ENCODE measurements at regions not wholly inside any gene's neighbourhood (a gene's known extent, or its start where the extent isn't known, plus 50 kb on each side); places are given as distances from the start of the nearest gene placed in this dataset.

- CTCF ChIA-PET: no interaction called here
- POLR2A ChIA-PET: no interaction called here
- H3K27ac ChIP-seq: no peak overlapping the region
- TF ChIP-seq ZC3H11A (IDR thresholded peaks at IDR 0.05) (no peak), POLR2A (IDR thresholded peaks at IDR 0.05; ENCODE audit: low read length) (no peak), EHF (CRISPR knock-in tag; IDR thresholded peaks at IDR 0.05) (no peak), RFX5 (IDR thresholded peaks at IDR 0.05) (no peak), HMGXB4 (CRISPR knock-in tag; IDR thresholded peaks at IDR 0.05; ENCODE audit: borderline replicate concordance) (no peak), ELK1 (IDR thresholded peaks at IDR 0.05; ENCODE audit: low read depth, low read length) (no peak), FOSL2 (IDR thresholded peaks at IDR 0.05) (no peak), FOSL2 (CRISPR knock-in tag; IDR thresholded peaks at IDR 0.05) (no peak), SMC3 (IDR thresholded peaks at IDR 0.05) (no peak), EHMT2 (IDR thresholded peaks at IDR 0.05; ENCODE audit: low read depth) (no peak), EP300 (IDR thresholded peaks at IDR 0.05) (no peak)
- DNase-seq (ENCODE audit: low read depth in 1 of 2, low spot score in 1 of 2): no peak
- peaks cover 4% of the 10 kb centered on the region; the same call in 1 of the 3 replicates for H3K4me1 ChIP-seq
- no peak overlapping the region for H3K4me2 ChIP-seq
- no peak overlapping the region for H3K4me3 ChIP-seq
- no peak for FAIRE-seq
- no peak for ATAC-seq
- no peaks in the 10 kb centered on the region for H3K9me3 ChIP-seq
- WGBS (ENCODE audit: missing lambda C conversion rate): 32% methylated on average over 2 of the region's 2 CpGs
These were observed 129.1 kb downstream of the S1PR1 start for GRCh38 chr1:101365878-101366277.

GRCh38 chr1:101366513-101367215 lies 129.8 kb downstream of the S1PR1 start:
- TF ChIP-seq JUNB (IDR thresholded peaks at IDR 0.05) (no peak), EHMT2 (IDR thresholded peaks at IDR 0.05; ENCODE audit: low read depth) (no peak), ATOH8 (CRISPR knock-in tag; IDR thresholded peaks at IDR 0.05; ENCODE audit: low read depth) (no peak), CHD2 (IDR thresholded peaks at IDR 0.05; ENCODE audit: low read length, partially characterized antibody) (no peak), CBX8 (IDR thresholded peaks at IDR 0.05) (no peak), MYC (IDR thresholded peaks at IDR 0.05; ENCODE audit: borderline replicate concordance, low read length) (no peak), MAFK (IDR thresholded peaks at IDR 0.05; ENCODE audit: partially characterized antibody) (no peak), HOXB13 (CRISPR knock-in tag; IDR thresholded peaks at IDR 0.05; ENCODE audit: low read depth) (no peak), JUN (IDR thresholded peaks at IDR 0.05) (no peak), RAD21 (conservative IDR thresholded peaks at IDR 0.05 in 1 of 2, IDR thresholded peaks at IDR 0.05 in 1 of 2) (no peak)
- DNase-seq (ENCODE audit: low read depth in 1 of 2, low spot score in 1 of 2) (no peak), ATAC-seq (no peak), FAIRE-seq (no peak)
- Histone ChIP-seq H3K4me2 (no peak overlapping the region), H3K9me3 (no peaks in the 10 kb centered on the region), H3K27ac (no peak overlapping the region), H3K4me3 (no peak overlapping the region), H3K4me1 (peaks cover 7% of the 10 kb centered on the region; the same call in 1 of the 3 replicates)
- CTCF ChIA-PET: no interaction called here
- POLR2A ChIA-PET: no interaction called here

GRCh38 chr1:101367630-101368029 lies 130.8 kb downstream of the S1PR1 start:
- Histone ChIP-seq H3K4me2 (no peak overlapping the region), H3K4me1 (peaks cover 7% of the 10 kb centered on the region; the same call in 1 of the 3 replicates), H3K4me3 (no peak overlapping the region), H3K27ac (no peak overlapping the region), H3K9me3 (no peaks in the 10 kb centered on the region)
- TF ChIP-seq ZSCAN20 (CRISPR knock-in tag; IDR thresholded peaks at IDR 0.05) (no peak), FOSB (CRISPR knock-in tag; IDR thresholded peaks at IDR 0.05) (no peak), TFCP2L1 (CRISPR knock-in tag; IDR thresholded peaks at IDR 0.05) (no peak), PHF8 (IDR thresholded peaks at IDR 0.05; ENCODE audit: borderline replicate concordance, low read depth) (no peak), MAFK (IDR thresholded peaks at IDR 0.05; ENCODE audit: partially characterized antibody) (no peak), HOXB5 (CRISPR knock-in tag; IDR thresholded peaks at IDR 0.05) (no peak), HEYL (CRISPR knock-in tag; IDR thresholded peaks at IDR 0.05) (no peak), SREBF2 (IDR thresholded peaks at IDR 0.05) (no peak), ZFP36 (IDR thresholded peaks at IDR 0.05; ENCODE audit: borderline replicate concordance, partially characterized antibody) (no peak), MAZ (IDR thresholded peaks at IDR 0.05; ENCODE audit: borderline replicate concordance, low read depth, low read length) (no peak), PBX3 (IDR thresholded peaks at IDR 0.05) (no peak), RARB (CRISPR knock-in tag; IDR thresholded peaks at IDR 0.05) (no peak), E2F6 (IDR thresholded peaks at IDR 0.05; ENCODE audit: borderline replicate concordance, low read depth) (no peak), EHMT2 (IDR thresholded peaks at IDR 0.05; ENCODE audit: low read depth) (no peak), HOXB13 (CRISPR knock-in tag; IDR thresholded peaks at IDR 0.05; ENCODE audit: low read depth) (no peak)
- ChIA-PET CTCF (interaction anchor here (1.8 kb wide), 1 partner anchor 10 kb away, joined by 8 read pairs; no protein-coding TSS in a partner anchor), POLR2A (interaction anchor here (0.5 kb wide), 1 partner anchor 204 kb away, joined by 4 read pairs; no protein-coding TSS in a partner anchor)
- WGBS (ENCODE audit: missing lambda C conversion rate): 41% methylated on average over 5 of the region's 5 CpGs
- FAIRE-seq: no peak
- no peak for ATAC-seq
- DNase-seq (ENCODE audit: low read depth in 1 of 2, low spot score in 1 of 2): no peak

Measured in A549 (cell line).